SK-N-SH (cell line): ENCODE measurements at regions not wholly inside any gene's neighbourhood (a gene's known extent, or its start where the extent isn't known, plus 50 kb on each side); places are given as distances from the start of the nearest gene placed in this dataset.

Experiments
- EP300 ChIP-seq, 2 experiments: IDR thresholded peaks; 2 replicates each; pipeline versions ENCODE4 v1.4.0 to v1.6.1; 2012; ENCODE audit warnings: borderline replicate concordance in 1 of 2, low read depth in 1 of 2, low read length in 1 of 2
- JUND ChIP-seq: IDR thresholded peaks from 2 replicates; pipeline ENCODE4 v1.4.0; 2012
- POLR2AphosphoS5 ChIP-seq: IDR thresholded peaks from 2 replicates; pipeline ENCODE4 v1.6.1; 2012; ENCODE audit warnings: low read depth, low read length
- RAD21 ChIP-seq: IDR thresholded peaks from 2 replicates; pipeline ENCODE4 v1.6.1; 2012; ENCODE audit warnings: mild to moderate bottlenecking, low read length
- RXRA ChIP-seq: IDR thresholded peaks from 2 replicates; pipeline ENCODE4 v1.4.0; 2012; ENCODE audit warnings: low read depth, mild to moderate bottlenecking, borderline replicate concordance
- SMC3 ChIP-seq: IDR thresholded peaks from 2 replicates; pipeline ENCODE4 v1.6.1; 2012; ENCODE audit warnings: low read depth, low read length, improper control_type of control experiment
- TAF1 ChIP-seq: IDR thresholded peaks from 2 replicates; pipeline ENCODE4 v1.6.1; 2012; ENCODE audit warnings: low read depth, mild to moderate bottlenecking, low read length, moderate library complexity, borderline replicate concordance
- YY1 ChIP-seq: IDR thresholded peaks from 2 replicates; pipeline ENCODE4 v1.4.0; 2012; ENCODE audit warnings: low read depth, mild to moderate bottlenecking
- TF ChIP-seq, protein P1 (sequence below): fragments of 200-600 bp; sonication (generic); IDR thresholded peaks from 2 replicates; pipeline ENCODE4 v1.6.1; 2017; ENCODE audit warnings: antibody characterized with exemption, mild to moderate bottlenecking, moderate library complexity
- TF ChIP-seq, protein P2 (sequence below): fragments of 150-350 bp; IDR thresholded peaks from 2 replicates; pipeline ENCODE4 v1.6.1; 2017; ENCODE audit warnings: antibody characterized with exemption, low read length, low read depth, borderline replicate concordance
- TF ChIP-seq, protein P3 (sequence below): IDR thresholded peaks from 2 replicates; pipeline ENCODE4 v1.4.0; 2012; ENCODE audit warnings: low read depth, borderline replicate concordance

DNA sequence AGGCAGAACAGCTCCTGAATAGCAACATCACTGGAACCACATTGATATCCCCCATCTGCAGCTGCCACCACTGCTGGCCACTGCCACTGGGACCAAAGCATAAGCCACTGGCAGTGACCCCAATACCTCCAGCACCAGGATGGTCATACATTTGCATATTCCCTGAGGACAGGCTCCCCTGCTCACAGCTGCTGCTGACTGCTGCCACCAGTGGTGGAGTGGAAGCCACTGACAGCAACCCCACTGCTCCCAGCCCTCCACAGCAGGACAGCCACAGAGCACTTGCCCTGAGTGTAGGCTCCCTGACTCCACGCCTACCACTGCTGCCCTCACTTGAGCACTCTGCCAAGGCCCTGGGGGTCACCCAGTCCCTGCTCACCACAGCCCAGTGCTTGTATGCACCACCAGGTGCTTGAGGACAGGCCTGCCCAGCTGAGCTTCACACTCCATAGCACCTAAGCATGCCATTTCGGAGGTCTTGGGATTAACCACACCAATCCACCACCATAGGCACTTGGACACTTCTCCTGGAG lies 327.4 kb upstream of the RPS23 start:
- no peak for TF ChIP-seq EP300 (IDR thresholded peaks at IDR 0.05; ENCODE audit: borderline replicate concordance in 1 of 2, low read depth in 1 of 2, low read length in 1 of 2)
- no peak for TF ChIP-seq YY1
- TF ChIP-seq, protein P1, sequence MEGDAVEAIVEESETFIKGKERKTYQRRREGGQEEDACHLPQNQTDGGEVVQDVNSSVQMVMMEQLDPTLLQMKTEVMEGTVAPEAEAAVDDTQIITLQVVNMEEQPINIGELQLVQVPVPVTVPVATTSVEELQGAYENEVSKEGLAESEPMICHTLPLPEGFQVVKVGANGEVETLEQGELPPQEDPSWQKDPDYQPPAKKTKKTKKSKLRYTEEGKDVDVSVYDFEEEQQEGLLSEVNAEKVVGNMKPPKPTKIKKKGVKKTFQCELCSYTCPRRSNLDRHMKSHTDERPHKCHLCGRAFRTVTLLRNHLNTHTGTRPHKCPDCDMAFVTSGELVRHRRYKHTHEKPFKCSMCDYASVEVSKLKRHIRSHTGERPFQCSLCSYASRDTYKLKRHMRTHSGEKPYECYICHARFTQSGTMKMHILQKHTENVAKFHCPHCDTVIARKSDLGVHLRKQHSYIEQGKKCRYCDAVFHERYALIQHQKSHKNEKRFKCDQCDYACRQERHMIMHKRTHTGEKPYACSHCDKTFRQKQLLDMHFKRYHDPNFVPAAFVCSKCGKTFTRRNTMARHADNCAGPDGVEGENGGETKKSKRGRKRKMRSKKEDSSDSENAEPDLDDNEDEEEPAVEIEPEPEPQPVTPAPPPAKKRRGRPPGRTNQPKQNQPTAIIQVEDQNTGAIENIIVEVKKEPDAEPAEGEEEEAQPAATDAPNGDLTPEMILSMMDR: no peak
- no peak for TF ChIP-seq RAD21
- TF ChIP-seq RXRA: no peak
- TF ChIP-seq, protein P2, sequence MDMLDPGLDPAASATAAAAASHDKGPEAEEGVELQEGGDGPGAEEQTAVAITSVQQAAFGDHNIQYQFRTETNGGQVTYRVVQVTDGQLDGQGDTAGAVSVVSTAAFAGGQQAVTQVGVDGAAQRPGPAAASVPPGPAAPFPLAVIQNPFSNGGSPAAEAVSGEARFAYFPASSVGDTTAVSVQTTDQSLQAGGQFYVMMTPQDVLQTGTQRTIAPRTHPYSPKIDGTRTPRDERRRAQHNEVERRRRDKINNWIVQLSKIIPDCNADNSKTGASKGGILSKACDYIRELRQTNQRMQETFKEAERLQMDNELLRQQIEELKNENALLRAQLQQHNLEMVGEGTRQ: no peak
- no peak for TF ChIP-seq POLR2AphosphoS5
- no peak for TF ChIP-seq JUND
- TF ChIP-seq SMC3: no peak
- TF ChIP-seq TAF1: no peak
- TF ChIP-seq, protein P3, sequence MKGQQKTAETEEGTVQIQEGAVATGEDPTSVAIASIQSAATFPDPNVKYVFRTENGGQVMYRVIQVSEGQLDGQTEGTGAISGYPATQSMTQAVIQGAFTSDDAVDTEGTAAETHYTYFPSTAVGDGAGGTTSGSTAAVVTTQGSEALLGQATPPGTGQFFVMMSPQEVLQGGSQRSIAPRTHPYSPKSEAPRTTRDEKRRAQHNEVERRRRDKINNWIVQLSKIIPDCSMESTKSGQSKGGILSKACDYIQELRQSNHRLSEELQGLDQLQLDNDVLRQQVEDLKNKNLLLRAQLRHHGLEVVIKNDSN: no peak
